Transverse colon (tissue), 4 donors: ENCODE measurements at regions not wholly inside any gene's neighbourhood (a gene's known extent, or its start where the extent isn't known, plus 50 kb on each side); places are given as distances from the start of the nearest gene placed in this dataset.

Experiments
- DNase-seq: peaks from one replicate; pipeline ENCODE4 v3.0.0-alpha.2; 2019
- H3K27ac ChIP-seq, 4 donors: fragments of 200-600 bp; sonication (generic); 2 replicates each; pipeline ENCODE4 v1.5.1; 2016 to 2018; ENCODE audit warnings: inconsistent platforms in 4 of 4
- H3K27me3 ChIP-seq: fragments of 200-600 bp; sonication (generic); 2 replicates; pipeline ENCODE4 v1.5.1; 2017; ENCODE audit warnings: inconsistent platforms
- H3K36me3 ChIP-seq, 4 donors: fragments of 200-600 bp; sonication (generic); 2 replicates each; pipeline ENCODE4 v1.5.1; 2017 to 2019; ENCODE audit warnings: inconsistent platforms in 4 of 4
- H3K4me1 ChIP-seq, 4 donors: fragments of 200-600 bp; sonication (generic); 2 replicates each; pipeline ENCODE4 v1.5.1; 2017 to 2020; ENCODE audit warnings: inconsistent platforms in 4 of 4
- H3K4me3 ChIP-seq, 4 donors: fragments of 200-600 bp; sonication (generic); 1 replicate in 1 of 4; 2 replicates in 3 of 4; pipeline versions ENCODE4 v1.5.1 to v1.6.1; 2017 to 2019; ENCODE audit warnings: inconsistent platforms in 4 of 4
- H3K9me3 ChIP-seq, 2 donors: fragments of 200-600 bp; sonication (generic); 2 replicates each; pipeline ENCODE4 v1.5.1; 2017 to 2019; ENCODE audit warnings: inconsistent platforms in 2 of 2
- EP300 ChIP-seq: sonication (generic); formaldehyde crosslinking; IDR thresholded peaks from one replicate; pipeline ENCODE4 v1.6.1; 2017; ENCODE audit warnings: antibody characterized with exemption, low read depth
- POLR2A ChIP-seq: fragments of 450-650 bp; IDR thresholded peaks from one replicate; pipeline ENCODE4 v1.6.1; 2016; ENCODE audit warnings: antibody characterized with exemption, mild to moderate bottlenecking, moderate library complexity
- POLR2AphosphoS5 ChIP-seq, 3 donors: sonication (generic); formaldehyde crosslinking; IDR thresholded peaks; one replicate each; pipeline ENCODE4 v1.6.1; 2016; ENCODE audit warnings: antibody characterized with exemption in 3 of 3
- WGBS, 2 donors: methylation state at CpG; one replicate each; pipeline ENCODE4 v1.1.5; 2018; ENCODE audit warnings: low coverage in 1 of 2; 5-methylcytosine and 5-hydroxymethylcytosine counted together
- in situ Hi-C, 4 donors: fragments of 200-750 bp; cut with MboI; loops; one replicate each; pipeline versions ENCODE4 v1.15.0 to v1.15.1; 2017; ENCODE audit warnings: low sequenced_read_pairs in 3 of 4, low pct_ligation_motif_present in 1 of 4, low pct_unique_long_range_greater_than_20kb in 1 of 4
- intact Hi-C: fragments of 100-400 bp; cut with DNase I; formaldehyde crosslinking; loops from one replicate; pipeline ENCODE4 v1.15.1; 2023; ENCODE audit warnings: low total_unique reads
- TF ChIP-seq, protein P1 (sequence below), 5 experiments: fragments of 200-600 bp in 3 of 5; fragments of 450-650 bp in 2 of 5; sonication (generic) in 3 of 5; IDR thresholded peaks; 1 replicate in 2 of 5; 2 replicates in 3 of 5; pipeline ENCODE4 v1.5.1; 2016 to 2017; ENCODE audit warnings: antibody characterized with exemption in 5 of 5, inconsistent platforms in 3 of 5, mild to moderate bottlenecking in 2 of 5, moderate library complexity in 1 of 5

DNA sequence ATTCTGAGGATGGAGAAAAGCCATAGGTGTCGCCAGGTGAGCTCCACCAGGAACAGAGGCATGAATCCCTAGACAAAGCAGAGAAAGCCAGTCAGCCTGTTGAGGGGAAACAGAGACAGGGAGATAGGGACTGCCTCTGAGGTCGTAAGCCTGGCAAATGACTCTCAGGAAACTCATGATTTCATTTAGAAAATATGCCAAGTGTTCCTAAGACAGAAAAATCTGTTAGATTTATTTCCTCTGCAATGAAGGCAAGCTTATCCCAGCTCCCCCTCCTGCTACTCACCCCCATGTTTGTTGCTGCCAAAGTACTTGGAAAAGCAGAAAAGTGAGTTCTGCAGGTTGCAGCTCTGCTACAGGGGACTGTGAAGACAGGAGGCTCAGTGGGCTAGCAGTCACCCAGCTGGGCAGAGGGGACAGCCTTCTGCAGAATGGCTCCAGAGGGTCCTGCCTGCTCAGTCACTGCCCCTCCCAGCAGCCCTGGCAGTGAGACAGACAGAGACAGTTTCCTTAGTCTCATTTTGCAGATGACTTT, 184.3 kb downstream of the ADRA2A start:
- DNase-seq = no peak
- Histone ChIP-seq H3K9me3 (no peaks in the 10 kb centered on the region), H3K4me3 (no peak overlapping the region), H3K4me1 (peaks cover 0 to 3% (median 0%) of the 10 kb centered on the region in 4 donors), H3K36me3 (no peaks in the 10 kb centered on the region), H3K27me3 (no peaks in the 10 kb centered on the region), H3K27ac (no peak overlapping the region)
- in situ Hi-C loops (no loop called here), intact Hi-C loops (no loop called here)
- WGBS, 2 donors = 50 to 52% methylated on average over 1 to 2 of the region's 2 CpGs
- TF ChIP-seq EP300 (no peak), POLR2A (no peak), POLR2AphosphoS5 (IDR thresholded peaks at IDR 0.05) (no peak)
- TF ChIP-seq, protein P1, sequence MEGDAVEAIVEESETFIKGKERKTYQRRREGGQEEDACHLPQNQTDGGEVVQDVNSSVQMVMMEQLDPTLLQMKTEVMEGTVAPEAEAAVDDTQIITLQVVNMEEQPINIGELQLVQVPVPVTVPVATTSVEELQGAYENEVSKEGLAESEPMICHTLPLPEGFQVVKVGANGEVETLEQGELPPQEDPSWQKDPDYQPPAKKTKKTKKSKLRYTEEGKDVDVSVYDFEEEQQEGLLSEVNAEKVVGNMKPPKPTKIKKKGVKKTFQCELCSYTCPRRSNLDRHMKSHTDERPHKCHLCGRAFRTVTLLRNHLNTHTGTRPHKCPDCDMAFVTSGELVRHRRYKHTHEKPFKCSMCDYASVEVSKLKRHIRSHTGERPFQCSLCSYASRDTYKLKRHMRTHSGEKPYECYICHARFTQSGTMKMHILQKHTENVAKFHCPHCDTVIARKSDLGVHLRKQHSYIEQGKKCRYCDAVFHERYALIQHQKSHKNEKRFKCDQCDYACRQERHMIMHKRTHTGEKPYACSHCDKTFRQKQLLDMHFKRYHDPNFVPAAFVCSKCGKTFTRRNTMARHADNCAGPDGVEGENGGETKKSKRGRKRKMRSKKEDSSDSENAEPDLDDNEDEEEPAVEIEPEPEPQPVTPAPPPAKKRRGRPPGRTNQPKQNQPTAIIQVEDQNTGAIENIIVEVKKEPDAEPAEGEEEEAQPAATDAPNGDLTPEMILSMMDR (IDR thresholded peaks at IDR 0.05) = no peak

DNA sequence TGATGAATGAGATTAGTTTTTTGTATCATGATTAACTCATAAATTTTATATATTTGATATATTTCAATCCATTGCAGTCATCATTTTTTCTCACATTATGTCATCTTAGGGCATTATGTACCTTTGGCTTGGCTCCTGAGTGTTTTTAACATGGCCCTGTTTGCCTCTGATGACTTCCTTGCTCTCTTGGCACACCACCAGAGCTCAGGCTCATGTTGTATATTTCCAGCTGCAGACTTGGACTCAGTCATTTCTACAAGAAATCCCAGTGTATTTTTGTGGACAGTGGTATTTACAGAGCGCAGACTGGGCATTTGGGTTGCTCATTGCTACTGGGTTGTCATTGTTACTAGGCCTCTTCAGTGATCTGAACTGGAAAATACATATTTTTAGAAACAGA, 188.5 kb downstream of the ADRA2A start:
- Histone ChIP-seq H3K9me3 (no peaks in the 10 kb centered on the region), H3K27me3 (no peaks in the 10 kb centered on the region), H3K27ac (no peak overlapping the region), H3K36me3 (no peaks in the 10 kb centered on the region), H3K4me3 (no peak overlapping the region), H3K4me1 (no peaks in the 10 kb centered on the region)
- intact Hi-C loops (no loop called here), in situ Hi-C loops (no loop called here)
- TF ChIP-seq EP300 (no peak), POLR2A (no peak)
- DNase-seq = no peak
- WGBS, 2 donors = 66 to 83% methylated on average over 1 of the region's 1 CpG

DNA sequence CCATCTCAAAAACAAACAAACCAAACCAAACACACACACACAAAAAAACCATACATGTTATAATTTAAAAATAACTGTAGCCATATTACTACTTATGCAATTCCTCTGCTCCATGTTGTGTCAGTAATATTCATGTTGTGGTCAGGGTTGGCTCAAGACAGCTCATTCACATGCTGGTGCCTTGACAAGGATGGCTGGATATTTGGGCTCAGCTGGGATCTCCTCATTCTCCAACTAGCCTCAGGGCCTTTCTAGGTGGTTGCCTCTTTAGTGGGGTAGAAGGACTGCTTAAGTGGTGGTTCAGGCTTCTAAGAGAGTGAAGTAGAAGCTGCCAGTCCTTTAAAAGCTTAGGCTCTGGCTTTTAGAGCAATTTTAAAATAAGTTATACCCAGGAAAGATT, 189.3 kb downstream of the ADRA2A start:
- Histone ChIP-seq H3K27me3 (no peaks in the 10 kb centered on the region), H3K4me1 (no peaks in the 10 kb centered on the region), H3K36me3 (no peaks in the 10 kb centered on the region), H3K27ac (no peak overlapping the region), H3K9me3 (no peaks in the 10 kb centered on the region), H3K4me3 (no peak overlapping the region)
- intact Hi-C loops = no loop called here
- in situ Hi-C loops = no loop called here
- no peak for DNase-seq
- TF ChIP-seq EP300 (no peak), POLR2A (no peak), POLR2AphosphoS5 (IDR thresholded peaks at IDR 0.05) (no peak)
- TF ChIP-seq, protein P1 (IDR thresholded peaks at IDR 0.05) = no peak

DNA sequence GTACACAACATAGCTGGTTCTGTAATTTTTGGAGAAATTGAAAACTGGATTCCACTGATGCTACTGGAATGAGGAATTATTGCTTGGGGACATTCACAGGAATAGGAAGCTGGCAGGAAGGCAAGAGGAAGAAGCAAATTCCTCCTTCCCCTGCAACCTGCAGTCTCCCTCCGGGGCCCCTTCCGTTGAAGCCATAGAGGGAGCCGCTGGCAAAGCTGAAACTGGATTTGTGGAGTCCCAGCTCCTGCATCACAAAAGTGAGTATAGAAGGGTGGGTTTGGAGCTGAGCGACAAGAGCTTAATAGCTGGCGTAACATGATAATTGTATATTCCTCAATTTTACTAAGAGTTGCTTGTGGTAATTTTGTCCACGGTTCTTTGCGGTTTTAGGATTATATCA, 190.8 kb downstream of the ADRA2A start:
- intact Hi-C loops (no loop called here), in situ Hi-C loops (no loop called here)
- TF ChIP-seq POLR2AphosphoS5 (IDR thresholded peaks at IDR 0.05) (no peak), EP300 (no peak), POLR2A (no peak)
- TF ChIP-seq, protein P1 (IDR thresholded peaks at IDR 0.05) = no peak
- Histone ChIP-seq H3K9me3 (no peaks in the 10 kb centered on the region), H3K4me3 (no peak overlapping the region), H3K27ac (no peak overlapping the region), H3K4me1 (no peaks in the 10 kb centered on the region), H3K27me3 (no peaks in the 10 kb centered on the region), H3K36me3 (no peaks in the 10 kb centered on the region)
- DNase-seq = no peak
- 67 to 76% methylated on average over 5 to 7 of the region's 7 CpGs for WGBS, 2 donors

DNA sequence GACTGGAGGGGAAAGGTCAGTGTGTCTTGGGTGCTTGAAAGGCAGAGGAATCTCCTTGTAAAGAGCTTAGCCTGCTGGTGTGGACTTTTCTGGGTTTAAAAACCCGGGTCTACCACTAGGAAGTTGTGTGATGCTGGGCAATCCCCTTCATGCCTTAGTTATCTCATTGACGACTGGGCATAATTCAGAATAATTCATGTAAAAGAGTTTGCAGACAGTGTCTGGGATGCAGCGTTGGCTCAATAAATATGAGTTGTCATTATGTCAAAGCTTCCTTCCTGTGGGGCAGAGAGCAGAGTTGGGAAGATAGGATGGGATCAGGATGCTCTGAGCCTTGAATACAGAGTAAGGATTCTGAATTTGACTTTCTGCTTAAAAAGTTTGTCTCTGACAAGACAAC, 196.4 kb downstream of the ADRA2A start:
- intact Hi-C loops (no loop called here), in situ Hi-C loops (no loop called here)
- no peaks in the 10 kb centered on the region for H3K9me3 ChIP-seq
- DNase-seq = no peak
- H3K36me3 ChIP-seq = no peaks in the 10 kb centered on the region
- H3K4me1 ChIP-seq = no peaks in the 10 kb centered on the region
- no peaks in the 10 kb centered on the region for H3K27me3 ChIP-seq
- H3K4me3 ChIP-seq = no peak overlapping the region
- 43 to 44% methylated on average over 3 of the region's 3 CpGs for WGBS, 2 donors
- TF ChIP-seq, protein P1 (IDR thresholded peaks at IDR 0.05) = no peak
- no peak for TF ChIP-seq EP300
- no peak for TF ChIP-seq POLR2AphosphoS5 (IDR thresholded peaks at IDR 0.05)
- no peak for TF ChIP-seq POLR2A
- no peak overlapping the region for H3K27ac ChIP-seq
